GM23338 (cell line): ENCODE measurements at regions not wholly inside any gene's neighbourhood (a gene's known extent, or its start where the extent isn't known, plus 50 kb on each side); places are given as distances from the start of the nearest gene placed in this dataset.
A peak's percentile ranks its signal among the peaks of the same experiment; 100 is the strongest.

ENCODE experiments used
- ATAC-seq: fragments of 200-7000 bp; cut with Tn5 transposase; 3 replicates; pipeline ENCODE4 v1.9.1; 2020
- DNase-seq: peaks from one replicate; pipeline ENCODE4 v3.0.0-alpha.2; 2015; ENCODE audit warnings: low spot score
- H2AFZ ChIP-seq: fragments of 200-600 bp; sonication (generic); 2 replicates; pipeline ENCODE4 v1.8.0; 2016; ENCODE audit warnings: antibody characterized with exemption, mild to moderate bottlenecking, moderate library complexity
- H3F3A ChIP-seq: fragments of 200-600 bp; sonication (generic); replicated peaks from 2 replicates; pipeline ENCODE4 v1.8.0; 2017; ENCODE audit warnings: antibody characterized with exemption, mixed run types, low read depth
- H3K27ac ChIP-seq: fragments of 200-600 bp; sonication (generic); 2 replicates; pipeline ENCODE4 v1.6.1; 2016; ENCODE audit warnings: low read depth
- H3K27me3 ChIP-seq: fragments of 200-600 bp; sonication (generic); 2 replicates; pipeline ENCODE4 v1.8.0; 2016; ENCODE audit warnings: mild to moderate bottlenecking, mixed run types, moderate library complexity; ENCODE audit not compliant: insufficient read depth
- H3K36me3 ChIP-seq: fragments of 200-600 bp; sonication (generic); 2 replicates; pipeline ENCODE4 v1.8.0; 2016; ENCODE audit warnings: mild to moderate bottlenecking; ENCODE audit not compliant: insufficient read depth
- H3K4me1 ChIP-seq: fragments of 200-600 bp; sonication (generic); 2 replicates; pipeline ENCODE4 v1.8.0; 2016; ENCODE audit warnings: mild to moderate bottlenecking, moderate library complexity; ENCODE audit not compliant: insufficient read depth
- H3K4me2 ChIP-seq: fragments of 200-600 bp; sonication (generic); 2 replicates; pipeline ENCODE4 v1.7.1; 2017; ENCODE audit warnings: mixed run types
- H3K4me3 ChIP-seq: fragments of 200-600 bp; sonication (generic); 2 replicates; pipeline ENCODE4 v1.6.1; 2016; ENCODE audit warnings: mixed run types
- H3K79me2 ChIP-seq: fragments of 200-600 bp; sonication (generic); replicated peaks from 2 replicates; pipeline ENCODE4 v1.8.0; 2017; ENCODE audit warnings: mild to moderate bottlenecking; ENCODE audit not compliant: insufficient read depth
- H3K9me2 ChIP-seq: fragments of 200-600 bp; sonication (generic); 2 replicates; pipeline ENCODE4 v1.8.0; 2017; ENCODE audit not compliant: insufficient read depth
- H4K20me1 ChIP-seq: fragments of 200-600 bp; sonication (generic); replicated peaks from 2 replicates; pipeline ENCODE4 v1.8.0; 2017; ENCODE audit warnings: mild to moderate bottlenecking; ENCODE audit not compliant: insufficient read depth
- H3K27ac Mint-ChIP-seq: 2 replicates; pipeline ENCODE4 v1.8.0; 2020; ENCODE audit warnings: inconsistent platforms, mild to moderate bottlenecking, moderate library complexity, mixed read lengths
- H3K27me3 Mint-ChIP-seq: 3 replicates; pipeline ENCODE4 v1.8.0; 2022; ENCODE audit warnings: low read depth, mild to moderate bottlenecking, moderate library complexity, mixed read lengths, inconsistent platforms; ENCODE audit not compliant: insufficient read depth, poor library complexity
- H3K36me3 Mint-ChIP-seq: 3 replicates; pipeline ENCODE4 v1.8.0; 2021; ENCODE audit warnings: low read depth, mild to moderate bottlenecking, inconsistent platforms, moderate library complexity, mixed read lengths
- H3K4me1 Mint-ChIP-seq: 3 replicates; pipeline ENCODE4 v1.8.0; 2020; ENCODE audit warnings: mild to moderate bottlenecking, inconsistent platforms, mixed read lengths
- H3K4me3 Mint-ChIP-seq: 3 replicates; pipeline ENCODE4 v1.8.0; 2021; ENCODE audit warnings: moderate library complexity, mild to moderate bottlenecking, inconsistent platforms, mixed read lengths
- H3K9me3 Mint-ChIP-seq: 3 replicates; pipeline ENCODE4 v1.8.0; 2020; ENCODE audit warnings: moderate library complexity, mild to moderate bottlenecking, inconsistent platforms, mixed read lengths
- CTCF ChIP-seq, 2 experiments: fragments of 200-600 bp in 1 of 2; sonication (generic) in 1 of 2; conservative IDR thresholded peaks; 2 replicates each; pipeline versions ENCODE4 v1.5.1 to v1.6.1; 2016 to 2017; ENCODE audit warnings: antibody characterized with exemption in 2 of 2, low read depth in 2 of 2, mild to moderate bottlenecking in 2 of 2, moderate library complexity in 1 of 2
- EZH2 ChIP-seq: fragments of 200-600 bp; sonication (generic); IDR thresholded peaks from one replicate; pipeline ENCODE4 v1.8.0; 2017; ENCODE audit warnings: antibody characterized with exemption, mild to moderate bottlenecking, low read depth; ENCODE audit not compliant: unreplicated experiment
- JUNB ChIP-seq: IDR thresholded peaks from one replicate; pipeline ENCODE4 v1.6.1; 2016; ENCODE audit warnings: antibody characterized with exemption; ENCODE audit not compliant: unreplicated experiment
- NANOG ChIP-seq: IDR thresholded peaks from 2 replicates; pipeline ENCODE4 v1.6.1; 2016; ENCODE audit warnings: antibody characterized with exemption, borderline replicate concordance
- POLR2AphosphoS5 ChIP-seq: IDR thresholded peaks from 2 replicates; pipeline ENCODE4 v1.6.1; 2016; ENCODE audit warnings: antibody characterized with exemption, low read depth
- STAT1 ChIP-seq: IDR thresholded peaks from one replicate; pipeline ENCODE4 v1.6.1; 2016; ENCODE audit warnings: antibody characterized with exemption; ENCODE audit not compliant: unreplicated experiment
- ZNF114 ChIP-seq: fragments of 250-450 bp; sonication (Bioruptor Pico); IDR thresholded peaks from 2 replicates; pipeline ENCODE4 v1.5.0; 2020; ENCODE audit warnings: mild to moderate bottlenecking, moderate library complexity
- ZNF331 ChIP-seq: fragments of 250-450 bp; sonication (Bioruptor Pico); IDR thresholded peaks from 2 replicates; pipeline ENCODE4 v1.5.0; 2020; ENCODE audit warnings: low read depth, mild to moderate bottlenecking, moderate library complexity
- TF ChIP-seq, protein P1 (sequence below): IDR thresholded peaks from one replicate; pipeline ENCODE4 v1.6.1; 2018; ENCODE audit warnings: antibody characterized with exemption; ENCODE audit not compliant: unreplicated experiment
- TF ChIP-seq, protein P2 (sequence below): IDR thresholded peaks from 2 replicates; pipeline ENCODE4 v1.6.1; 2016; ENCODE audit warnings: antibody characterized with exemption

- TF ChIP-seq CTCF (conservative IDR thresholded peaks at IDR 0.05; ENCODE audit: low read depth in 2 of 2) (no peak), JUNB (no peak), STAT1 (no peak), ZNF331 (CRISPR knock-in tag) (no peak), ZNF114 (no peak), EZH2 (no peak), POLR2AphosphoS5 (no peak), NANOG (no peak)
- TF ChIP-seq, protein P1, sequence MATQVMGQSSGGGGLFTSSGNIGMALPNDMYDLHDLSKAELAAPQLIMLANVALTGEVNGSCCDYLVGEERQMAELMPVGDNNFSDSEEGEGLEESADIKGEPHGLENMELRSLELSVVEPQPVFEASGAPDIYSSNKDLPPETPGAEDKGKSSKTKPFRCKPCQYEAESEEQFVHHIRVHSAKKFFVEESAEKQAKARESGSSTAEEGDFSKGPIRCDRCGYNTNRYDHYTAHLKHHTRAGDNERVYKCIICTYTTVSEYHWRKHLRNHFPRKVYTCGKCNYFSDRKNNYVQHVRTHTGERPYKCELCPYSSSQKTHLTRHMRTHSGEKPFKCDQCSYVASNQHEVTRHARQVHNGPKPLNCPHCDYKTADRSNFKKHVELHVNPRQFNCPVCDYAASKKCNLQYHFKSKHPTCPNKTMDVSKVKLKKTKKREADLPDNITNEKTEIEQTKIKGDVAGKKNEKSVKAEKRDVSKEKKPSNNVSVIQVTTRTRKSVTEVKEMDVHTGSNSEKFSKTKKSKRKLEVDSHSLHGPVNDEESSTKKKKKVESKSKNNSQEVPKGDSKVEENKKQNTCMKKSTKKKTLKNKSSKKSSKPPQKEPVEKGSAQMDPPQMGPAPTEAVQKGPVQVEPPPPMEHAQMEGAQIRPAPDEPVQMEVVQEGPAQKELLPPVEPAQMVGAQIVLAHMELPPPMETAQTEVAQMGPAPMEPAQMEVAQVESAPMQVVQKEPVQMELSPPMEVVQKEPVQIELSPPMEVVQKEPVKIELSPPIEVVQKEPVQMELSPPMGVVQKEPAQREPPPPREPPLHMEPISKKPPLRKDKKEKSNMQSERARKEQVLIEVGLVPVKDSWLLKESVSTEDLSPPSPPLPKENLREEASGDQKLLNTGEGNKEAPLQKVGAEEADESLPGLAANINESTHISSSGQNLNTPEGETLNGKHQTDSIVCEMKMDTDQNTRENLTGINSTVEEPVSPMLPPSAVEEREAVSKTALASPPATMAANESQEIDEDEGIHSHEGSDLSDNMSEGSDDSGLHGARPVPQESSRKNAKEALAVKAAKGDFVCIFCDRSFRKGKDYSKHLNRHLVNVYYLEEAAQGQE, result no peak
- TF ChIP-seq, protein P2, sequence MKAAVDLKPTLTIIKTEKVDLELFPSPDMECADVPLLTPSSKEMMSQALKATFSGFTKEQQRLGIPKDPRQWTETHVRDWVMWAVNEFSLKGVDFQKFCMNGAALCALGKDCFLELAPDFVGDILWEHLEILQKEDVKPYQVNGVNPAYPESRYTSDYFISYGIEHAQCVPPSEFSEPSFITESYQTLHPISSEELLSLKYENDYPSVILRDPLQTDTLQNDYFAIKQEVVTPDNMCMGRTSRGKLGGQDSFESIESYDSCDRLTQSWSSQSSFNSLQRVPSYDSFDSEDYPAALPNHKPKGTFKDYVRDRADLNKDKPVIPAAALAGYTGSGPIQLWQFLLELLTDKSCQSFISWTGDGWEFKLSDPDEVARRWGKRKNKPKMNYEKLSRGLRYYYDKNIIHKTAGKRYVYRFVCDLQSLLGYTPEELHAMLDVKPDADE, result no peak
Observed at GRCh38 chr5:124231802-124232201, 514.6 kb downstream of the ZNF608 start (continued).

DNA sequence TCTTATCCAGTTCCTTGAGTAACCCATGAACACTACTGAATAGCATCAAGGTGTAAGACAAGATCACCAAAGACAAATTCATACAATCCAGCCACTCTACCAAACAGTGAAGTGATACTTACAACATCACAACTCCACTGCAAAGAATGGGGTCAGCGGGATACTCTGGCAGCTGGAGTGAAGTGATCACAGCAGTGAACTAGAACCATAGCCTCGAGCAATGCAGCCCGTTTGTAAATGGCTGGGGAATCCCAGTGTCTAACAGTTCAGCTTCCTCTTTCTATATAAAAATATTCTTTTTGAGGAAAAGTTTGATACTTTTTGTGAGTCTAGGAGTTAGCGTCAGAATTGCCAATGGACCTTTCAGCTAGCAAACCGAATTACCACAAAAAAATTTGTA, 515.2 kb downstream of the ZNF608 start:
- Mint-ChIP-seq H3K9me3 (peaks cover 24% of the 10 kb centered on the region), H3K27ac (peak overlapping the region; percentile 14; the same call in 1 of the 2 replicates), H3K27me3 (peaks cover 10% of the 10 kb centered on the region), H3K4me1 (peaks cover 47% of the 10 kb centered on the region), H3K36me3 (peaks cover 38% of the 10 kb centered on the region), H3K4me3 (no peak overlapping the region)
- no peaks in the 10 kb centered on the region; the same call in 1 of the 2 replicates for H3K36me3 ChIP-seq
- peaks cover 45% of the 10 kb centered on the region for H3K4me1 ChIP-seq
- no peak overlapping the region for H3K4me3 ChIP-seq
- no peak for DNase-seq
- H3F3A ChIP-seq, result no peaks in the 10 kb centered on the region
- no peaks in the 10 kb centered on the region for H3K79me2 ChIP-seq
- H3K27ac ChIP-seq, result no peak overlapping the region
- H3K27me3 ChIP-seq, result no peaks in the 10 kb centered on the region
- ATAC-seq, result no peak
- H4K20me1 ChIP-seq, result no peaks in the 10 kb centered on the region
- TF ChIP-seq NANOG (no peak), ZNF114 (no peak), STAT1 (no peak)
- TF ChIP-seq, protein P1, result no peak
- peaks cover 8% of the 10 kb centered on the region for H3K9me2 ChIP-seq
- no peak overlapping the region for H2AFZ ChIP-seq
- H3K4me2 ChIP-seq, result no peak overlapping the region
